GM21717 (cell line): ENCODE measurements at regions not wholly inside any gene's neighbourhood (a gene's known extent, or its start where the extent isn't known, plus 50 kb on each side); places are given as distances from the start of the nearest gene placed in this dataset.

ENCODE experiments used
- ATAC-seq: cut with Tn5 transposase; IDR thresholded peaks from one replicate; pipeline ENCODE4 v1.9.1; 2021; ENCODE audit warnings: mild to moderate bottlenecking, moderate library complexity; ENCODE audit not compliant: unreplicated experiment

DNA sequence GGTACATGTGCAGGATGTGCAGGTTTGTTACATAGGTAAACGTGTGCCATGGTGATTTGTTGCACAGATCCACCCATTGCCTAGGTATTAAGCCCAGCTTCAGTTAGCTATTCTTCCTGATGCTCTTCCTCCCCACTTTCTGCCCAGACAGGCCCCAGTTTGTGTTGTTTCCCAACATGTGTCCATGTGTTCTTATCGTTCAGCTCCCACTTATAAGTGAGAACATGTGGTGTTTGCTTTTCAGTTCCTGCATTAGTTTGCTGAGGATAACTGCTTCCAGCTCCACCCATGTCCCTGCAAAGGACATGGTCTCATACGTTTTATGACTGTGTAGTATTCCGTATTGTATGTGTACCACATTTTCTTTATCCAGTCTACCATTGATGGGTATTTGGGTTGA is 251.7 kb upstream of the NOVA1 start:
- no peak for ATAC-seq

DNA sequence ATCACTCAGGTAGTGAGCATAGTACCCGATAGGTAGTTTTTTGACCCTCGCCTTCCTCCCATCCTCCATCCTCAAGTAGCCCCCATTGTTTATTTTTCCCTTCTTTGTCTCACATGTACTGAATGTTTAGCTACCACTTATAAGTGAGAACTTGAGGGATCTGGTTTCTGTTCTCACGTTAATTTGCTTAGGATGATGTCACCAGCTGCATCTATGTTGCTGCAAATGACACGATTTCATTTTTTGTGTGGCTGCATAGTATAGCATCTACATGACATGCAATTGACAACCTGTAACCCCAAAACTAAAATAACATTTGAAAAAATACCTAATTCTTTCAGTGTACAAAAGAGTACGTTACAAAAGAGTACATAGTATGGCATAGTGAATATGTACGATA is 254.0 kb upstream of the NOVA1 start:
- no peak for ATAC-seq

DNA sequence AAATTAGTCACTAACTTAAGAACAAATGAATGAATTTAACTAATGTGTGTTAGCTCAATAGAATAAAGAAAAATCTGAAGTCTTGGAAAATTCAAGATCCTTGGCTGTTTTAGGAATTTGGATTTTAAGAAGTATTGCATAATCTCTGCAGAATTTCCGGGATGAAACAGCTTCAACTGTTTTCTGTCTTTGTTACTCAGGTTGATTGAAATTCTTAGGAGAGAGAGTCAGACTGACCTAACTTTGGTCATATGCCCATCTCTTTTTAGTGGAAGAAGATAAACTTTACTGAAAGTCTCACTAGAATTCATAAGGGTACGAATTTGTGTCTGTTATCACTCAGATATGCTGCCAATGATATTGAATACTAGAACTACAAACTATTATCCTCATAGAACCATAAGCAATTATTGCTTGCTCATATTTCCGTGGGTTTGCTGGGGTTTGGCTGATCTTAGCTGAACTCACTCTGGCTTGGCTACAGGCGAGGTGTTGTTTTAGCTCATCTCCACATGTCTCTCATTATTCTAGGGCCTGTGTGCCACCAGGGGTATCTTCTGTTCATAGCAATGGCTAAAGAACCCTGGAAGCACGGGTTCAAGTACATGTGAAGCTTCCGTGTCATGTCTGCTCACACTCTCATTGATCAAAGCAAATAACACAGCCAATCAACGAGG is 257.4 kb upstream of the NOVA1 start:
- ATAC-seq, result no peak

DNA sequence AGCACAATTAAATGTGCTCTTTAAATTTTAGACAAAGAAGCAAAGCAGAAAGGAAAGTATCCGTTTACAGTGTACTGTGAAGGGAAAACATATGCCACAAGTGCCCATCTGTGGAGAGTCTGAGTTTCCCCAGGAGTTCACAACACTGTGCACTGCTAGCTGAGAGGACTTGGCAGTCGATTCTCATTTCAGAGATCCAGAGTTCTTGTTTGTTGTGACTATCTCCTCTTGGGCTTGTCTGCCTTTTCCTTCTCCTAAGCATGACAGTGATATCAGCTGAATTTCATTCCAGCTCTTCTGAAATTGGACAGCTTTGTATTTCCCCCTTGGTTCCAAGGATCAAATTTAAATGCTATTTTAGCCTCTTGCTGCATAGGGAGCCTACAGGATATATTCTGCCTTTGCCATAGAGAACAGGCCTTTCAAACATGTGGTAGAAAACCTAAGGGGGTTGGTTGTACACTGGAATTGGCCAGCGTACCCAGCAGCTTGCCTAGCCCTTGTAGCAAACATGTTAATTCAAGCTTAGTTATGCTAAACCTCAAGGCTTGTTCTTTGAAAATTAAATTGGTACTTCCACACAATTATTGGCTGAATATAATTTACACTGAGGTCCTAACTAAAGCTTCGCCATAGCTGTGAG is 259.2 kb upstream of the NOVA1 start:
- no peak for ATAC-seq

DNA sequence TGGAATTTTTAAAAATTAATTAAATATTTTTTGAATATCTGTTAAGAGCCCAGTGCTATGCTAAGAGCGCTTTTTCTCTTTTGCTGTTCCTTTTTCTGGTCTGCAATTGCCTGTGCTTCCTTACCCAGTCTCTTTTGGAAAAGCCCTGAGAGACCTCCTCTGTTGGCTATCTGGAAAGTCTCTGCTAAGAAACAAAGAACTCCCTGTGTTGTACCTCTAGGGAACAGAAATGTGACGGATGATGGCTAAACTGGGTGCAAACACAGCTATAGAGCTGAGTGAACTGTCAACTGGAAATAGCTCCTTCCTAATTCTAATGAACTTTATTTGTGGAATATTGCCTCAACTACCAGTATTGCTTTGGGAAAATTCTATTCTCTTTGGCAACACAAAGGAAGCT is 261.6 kb upstream of the NOVA1 start:
- no peak for ATAC-seq

DNA sequence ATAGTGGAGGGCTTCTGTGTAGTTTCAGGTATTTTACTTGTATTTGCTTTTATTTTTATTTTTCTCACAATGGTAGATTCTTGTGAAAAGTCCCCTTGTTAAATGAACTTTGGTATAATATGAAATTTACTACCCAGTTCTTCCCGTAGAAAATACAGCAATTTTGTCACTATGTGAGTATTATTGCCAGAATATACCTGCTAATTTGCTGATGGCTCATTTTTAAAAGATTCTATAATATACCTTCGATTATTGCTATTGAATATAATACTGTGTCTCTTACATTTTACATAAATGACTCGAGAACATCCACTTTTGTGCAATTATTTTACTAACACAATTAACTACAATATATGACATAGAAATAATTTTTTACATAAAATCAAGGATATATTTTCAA is 262.3 kb upstream of the NOVA1 start:
- ATAC-seq, result no peak

DNA sequence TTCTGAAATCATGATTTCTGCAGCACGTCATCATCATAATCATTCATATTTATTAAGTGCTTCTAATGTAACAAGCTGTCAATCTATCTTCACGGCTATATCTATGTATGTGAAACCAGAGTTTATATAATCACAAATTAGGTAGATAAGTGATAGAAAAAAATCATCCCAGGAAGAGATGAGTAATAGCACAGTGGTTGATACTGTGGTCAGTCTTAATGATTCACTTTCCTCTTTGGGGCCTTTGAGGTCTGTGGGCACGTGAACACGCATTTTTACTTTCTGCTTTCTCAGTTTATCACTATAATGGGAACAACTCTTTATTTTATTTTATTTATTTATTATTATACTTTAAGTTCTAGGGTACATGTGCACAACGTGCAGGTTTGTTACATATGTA is 265.9 kb upstream of the NOVA1 start:
- no peak for ATAC-seq

DNA sequence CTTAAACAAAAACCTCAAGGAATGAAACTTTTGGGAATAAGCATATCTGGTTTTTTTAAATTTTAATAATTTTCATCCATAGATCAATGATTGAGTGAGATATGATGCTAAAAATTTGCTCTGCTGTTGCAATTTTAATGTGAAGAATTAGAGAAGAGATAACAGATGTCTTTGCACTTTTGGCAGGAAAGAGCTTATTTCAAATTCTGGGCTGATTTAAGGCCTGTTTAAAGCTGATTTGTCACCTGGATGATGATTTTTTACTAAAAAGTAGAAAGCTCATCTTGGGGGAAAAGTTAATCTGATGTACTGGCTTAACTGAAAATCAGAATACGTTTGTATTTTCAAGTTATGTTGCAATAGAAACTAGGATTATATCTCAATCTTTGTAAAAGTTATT is 268.9 kb upstream of the NOVA1 start:
- ATAC-seq, result no peak

DNA sequence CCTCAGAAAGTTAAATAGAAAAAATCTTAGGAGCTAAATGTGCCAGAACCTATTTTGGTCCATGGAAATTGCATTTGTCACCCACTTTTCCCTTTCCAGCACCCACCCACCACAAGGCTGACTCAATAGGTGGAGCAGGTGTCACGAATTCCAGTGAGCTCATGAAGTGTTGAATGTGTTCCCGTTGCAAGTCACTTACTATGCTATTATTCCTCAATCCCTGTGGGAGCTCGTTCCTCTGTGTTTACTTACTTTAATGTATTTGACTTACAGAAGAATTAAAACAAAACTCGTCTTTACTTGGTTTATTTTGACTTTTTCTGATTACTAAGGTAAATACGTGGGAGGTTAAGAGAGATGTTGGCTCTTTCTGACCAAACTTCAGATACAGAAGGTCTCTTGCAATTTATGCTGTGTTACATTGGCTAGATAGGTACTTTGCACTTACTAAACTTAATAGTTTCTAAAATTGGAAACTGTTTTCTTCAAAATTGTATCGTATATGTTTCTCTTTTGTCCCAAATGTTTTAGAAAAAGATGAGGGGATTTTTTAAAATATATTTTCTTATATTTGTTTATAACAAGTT is 269.4 kb upstream of the NOVA1 start:
- no peak for ATAC-seq

DNA sequence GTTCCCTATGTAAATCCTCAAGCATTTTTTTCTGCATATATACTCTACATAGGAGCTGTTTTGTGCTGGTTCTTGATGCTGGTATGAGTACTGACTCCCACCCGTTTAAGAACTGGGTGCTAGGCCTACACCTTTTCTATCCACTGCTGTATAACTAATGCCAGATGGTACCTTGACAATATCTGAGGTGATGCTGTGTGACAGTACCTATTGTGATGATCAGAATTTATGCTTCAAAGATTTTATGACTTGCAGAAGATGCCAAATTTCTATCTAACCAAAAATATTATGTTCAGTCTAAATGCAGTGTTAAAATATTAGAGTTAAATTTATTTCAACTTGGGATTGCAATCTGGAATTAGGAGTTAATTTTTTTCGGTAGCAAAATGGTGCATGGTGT is 272.3 kb upstream of the NOVA1 start:
- no peak for ATAC-seq

DNA sequence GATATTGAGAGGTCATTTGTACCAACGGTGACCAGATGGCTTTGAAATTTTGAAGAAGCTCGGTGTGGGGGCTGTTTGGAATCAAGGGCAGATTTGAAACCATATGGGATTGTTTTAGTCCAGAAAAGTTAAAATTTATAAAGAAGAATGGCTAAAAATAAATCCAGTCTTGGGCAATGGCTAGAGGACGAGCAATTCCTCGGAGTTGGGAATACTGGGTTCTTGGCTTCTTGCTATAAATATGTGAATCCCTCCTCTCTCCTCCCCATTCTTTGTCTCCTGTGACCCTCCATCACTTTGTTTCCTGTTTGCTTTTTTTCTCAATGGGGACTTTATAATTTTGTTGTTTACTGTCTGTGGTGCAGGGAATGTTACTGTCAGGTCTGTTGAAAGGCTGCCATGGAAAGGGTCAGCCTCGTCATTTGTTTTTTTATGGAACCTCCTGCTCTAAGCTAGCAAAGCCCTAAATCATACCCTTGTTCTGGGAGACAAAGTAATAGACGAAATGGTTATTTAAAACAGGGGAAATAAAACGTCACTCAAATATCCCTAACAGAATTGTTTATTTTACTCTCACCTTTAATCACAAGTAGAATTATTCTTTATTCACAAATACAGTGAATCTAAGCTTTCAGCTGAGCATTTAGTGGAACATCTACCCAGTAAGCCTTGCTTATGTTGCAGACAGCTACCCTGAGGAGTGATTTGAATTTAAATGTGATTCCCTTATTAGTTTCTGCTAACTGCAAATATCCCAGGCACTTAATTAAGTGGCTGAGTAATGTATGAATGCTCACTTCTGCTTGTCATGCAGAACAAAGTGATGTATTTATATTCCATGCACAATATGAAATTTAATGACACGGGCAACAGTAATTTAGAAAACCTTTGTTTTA is 273.1 kb upstream of the NOVA1 start:
- no peak for ATAC-seq

DNA sequence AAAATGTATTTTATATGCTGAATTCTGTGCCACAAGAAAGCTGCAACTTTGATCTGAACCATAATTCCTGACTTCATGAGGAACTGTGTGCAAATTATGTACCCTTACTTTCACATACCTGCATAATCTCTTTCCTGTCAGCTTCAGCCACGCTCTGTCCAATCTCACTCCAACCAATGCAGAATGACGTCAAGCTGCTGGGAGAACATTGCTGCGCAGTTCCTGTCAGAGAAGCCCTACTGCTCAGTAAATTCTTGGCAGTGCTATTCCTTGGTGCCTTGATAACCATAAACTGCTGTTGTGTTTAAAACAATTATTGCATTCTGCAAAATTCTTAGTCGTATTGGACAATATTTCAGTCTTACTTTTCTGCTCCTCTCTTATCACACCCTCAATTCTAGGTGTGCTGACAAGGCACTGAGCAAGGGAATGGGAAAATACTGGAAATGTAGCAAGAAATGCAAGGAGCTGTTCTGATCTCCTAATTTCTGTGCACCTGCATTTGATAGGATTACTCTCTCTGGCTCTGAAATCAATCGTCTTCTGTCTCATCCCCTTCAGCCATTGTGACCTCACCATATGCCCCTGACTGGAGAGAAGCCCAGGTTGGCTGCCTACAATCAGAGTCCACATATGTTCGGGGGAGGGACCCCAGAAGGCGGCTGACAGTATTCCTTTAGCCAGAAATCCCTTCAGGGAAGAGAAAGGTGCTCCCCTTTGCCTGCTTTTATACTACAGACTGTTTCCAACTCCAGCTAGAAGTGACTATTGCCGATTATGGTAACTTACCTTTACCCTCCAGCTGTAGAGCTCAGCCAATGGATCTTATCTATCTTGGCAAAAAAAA is 274.9 kb upstream of the NOVA1 start:
- ATAC-seq, result no peak

DNA sequence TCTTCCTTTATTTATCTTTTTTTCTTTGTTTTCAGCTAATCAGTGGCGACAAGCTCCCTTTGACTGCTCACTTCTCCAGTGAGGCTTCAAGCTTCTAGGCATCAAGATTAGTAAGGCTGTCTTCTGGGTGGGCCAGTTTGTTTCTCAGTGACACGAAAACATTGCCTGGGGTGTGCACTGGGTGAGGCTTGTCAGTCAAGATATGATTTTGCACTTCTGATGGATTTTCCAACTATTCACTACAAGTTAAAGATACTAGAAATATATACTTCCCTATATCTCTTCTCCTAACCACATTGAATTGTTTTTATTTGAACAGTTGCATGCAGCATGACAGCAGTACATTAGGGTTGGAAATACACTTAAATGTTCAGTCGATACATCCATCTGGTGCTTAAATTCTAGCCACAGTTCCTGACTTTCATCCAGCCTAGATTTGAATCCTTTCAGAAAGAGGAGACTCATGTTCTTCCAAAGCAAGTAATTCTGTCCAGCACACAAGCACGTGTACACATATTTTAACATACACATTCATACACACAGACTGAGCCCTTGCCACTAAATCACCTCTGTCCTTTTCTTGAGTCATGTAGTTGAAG is 275.6 kb upstream of the NOVA1 start:
- no peak for ATAC-seq

DNA sequence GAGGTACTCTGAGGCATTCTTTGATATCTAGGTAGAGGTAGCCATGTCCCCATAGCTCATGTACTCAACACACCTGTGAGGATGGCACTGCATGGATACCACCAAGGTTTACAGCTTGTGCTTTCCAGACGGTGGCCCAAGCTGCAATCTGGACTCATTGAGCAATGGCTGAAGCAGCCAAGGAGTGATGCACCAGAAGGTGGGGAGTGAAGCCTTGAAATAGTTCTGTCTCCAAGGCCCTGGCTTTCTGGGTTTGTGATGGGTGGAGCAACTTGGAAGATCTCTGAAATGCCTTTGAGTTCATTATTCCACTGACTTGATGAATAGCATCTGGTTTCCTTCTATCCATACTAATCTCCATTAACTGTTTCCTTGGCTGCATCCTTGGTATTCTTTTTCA is 290.0 kb upstream of the NOVA1 start:
- no peak for ATAC-seq

DNA sequence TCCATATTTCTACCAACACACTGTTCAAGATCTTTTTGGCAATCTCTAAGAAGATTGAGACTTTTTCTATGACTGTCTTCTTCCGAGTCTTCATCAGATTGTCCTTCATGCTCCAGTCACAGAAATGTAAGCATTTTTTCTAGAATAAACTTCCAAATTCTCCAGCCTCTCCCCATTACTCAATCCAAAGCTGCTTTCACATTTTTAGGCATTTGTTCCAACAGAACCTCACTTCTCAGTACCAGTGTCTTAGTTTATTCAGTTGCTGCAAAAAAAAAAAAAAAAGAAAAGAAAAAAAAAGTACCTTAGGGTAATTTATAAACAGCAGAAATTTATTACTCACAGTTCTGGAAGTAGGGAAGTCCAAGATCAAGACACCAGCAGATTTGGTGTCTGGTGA is 290.8 kb upstream of the NOVA1 start:
- ATAC-seq, result no peak

DNA sequence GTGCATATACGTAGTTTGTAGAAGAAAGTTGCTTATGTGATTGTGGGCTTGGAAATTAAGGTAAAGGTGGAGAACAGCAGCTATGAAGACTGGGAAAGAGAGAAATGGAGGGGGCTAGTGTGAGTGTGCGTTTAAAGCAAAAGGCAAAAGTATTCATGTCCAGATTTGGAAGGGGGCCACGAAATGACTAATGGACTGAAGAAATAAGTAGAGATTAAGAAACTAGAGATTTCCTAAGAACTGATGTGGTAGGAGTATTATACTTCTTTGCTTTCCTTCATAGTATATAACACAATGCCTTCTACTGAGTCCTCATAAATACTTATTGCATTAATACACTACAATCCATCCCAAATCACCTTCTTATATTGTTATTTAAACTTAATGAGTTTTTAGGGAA is 298.6 kb upstream of the NOVA1 start:
- no peak for ATAC-seq

DNA sequence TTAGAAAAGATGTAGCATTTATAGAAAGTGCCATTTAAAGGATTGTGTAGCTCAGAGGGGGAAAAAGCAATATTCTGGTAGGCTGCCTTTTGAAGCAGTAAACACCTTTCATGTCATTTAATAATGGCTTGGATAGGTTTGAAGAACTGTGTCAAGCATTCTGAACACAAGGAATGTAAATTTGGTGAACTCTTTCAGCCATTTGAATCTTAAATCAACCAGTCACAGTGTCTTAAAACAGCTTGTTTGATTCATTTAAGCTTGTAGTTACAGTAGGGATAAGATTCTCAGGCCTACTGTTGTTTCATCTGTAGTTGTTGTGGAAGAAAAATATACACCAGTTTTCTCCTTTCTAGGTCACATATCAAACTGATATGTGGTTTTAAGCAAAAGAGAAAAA is 299.4 kb upstream of the NOVA1 start:
- ATAC-seq, result no peak

DNA sequence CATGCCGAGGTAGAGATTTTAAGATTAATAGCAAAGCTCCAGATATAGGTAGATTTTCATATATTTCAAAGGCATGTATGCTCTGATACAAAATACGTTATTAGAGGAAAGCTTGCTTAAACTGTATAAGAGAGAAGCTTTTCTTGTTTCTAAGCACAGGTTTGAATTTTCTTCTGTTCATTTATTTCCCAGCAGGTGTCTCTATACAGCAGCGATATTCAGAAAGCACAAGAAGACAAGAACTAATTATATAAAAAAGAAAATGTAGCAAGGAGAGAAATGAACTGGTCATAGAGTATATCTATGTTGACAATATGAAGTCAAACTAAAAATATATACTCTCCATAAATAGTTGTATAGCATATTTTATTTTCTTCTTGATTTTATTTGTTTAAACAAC is 307.4 kb upstream of the NOVA1 start:
- ATAC-seq, result no peak

DNA sequence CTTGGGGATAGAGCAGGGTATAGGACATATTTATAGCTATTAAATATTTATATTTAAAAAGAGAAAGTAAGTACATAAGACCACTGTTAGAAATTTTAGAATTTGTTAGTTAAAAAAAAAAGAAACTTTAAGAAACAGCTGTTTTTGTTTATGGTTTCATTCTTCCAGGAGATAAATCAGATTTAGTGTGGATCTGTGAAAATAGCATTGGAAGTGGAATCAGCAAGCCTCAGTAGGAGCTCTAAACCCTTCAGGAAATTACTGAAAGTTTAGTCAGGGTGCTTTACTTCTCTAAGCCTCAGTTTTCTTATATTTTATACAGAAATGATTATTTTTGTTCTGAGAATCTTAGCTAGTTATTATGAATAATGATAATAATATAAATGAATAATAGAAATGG is 316.0 kb upstream of the NOVA1 start:
- no peak for ATAC-seq

DNA sequence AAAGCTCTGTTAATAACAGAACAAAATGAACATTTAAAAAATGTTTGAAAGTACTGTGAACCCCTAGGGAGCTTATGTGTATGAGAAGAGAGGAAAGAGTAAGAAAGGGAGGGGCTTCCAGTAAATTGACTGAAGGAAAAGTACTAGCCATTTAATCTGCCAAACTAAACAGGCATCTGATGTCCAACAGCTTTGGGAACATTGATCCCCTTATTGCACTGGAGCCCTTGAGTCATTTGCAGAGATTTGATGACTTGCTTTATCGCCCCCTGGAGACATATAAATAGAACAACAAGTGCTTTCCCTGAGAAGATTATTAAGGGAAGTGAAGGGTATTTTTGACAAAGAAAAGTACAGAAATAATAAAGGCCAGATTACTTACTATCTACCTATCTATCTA is 319.3 kb upstream of the NOVA1 start:
- no peak for ATAC-seq
